HG02852 (cell line): ENCODE measurements at regions not wholly inside any gene's neighbourhood (a gene's known extent, or its start where the extent isn't known, plus 50 kb on each side); places are given as distances from the start of the nearest gene placed in this dataset.

Source experiments
- ATAC-seq: cut with Tn5 transposase; IDR thresholded peaks from one replicate; pipeline ENCODE4 v1.9.1; 2021; ENCODE audit warnings: mild to moderate bottlenecking, moderate library complexity; ENCODE audit not compliant: unreplicated experiment

- peak; percentile 43 for ATAC-seq
Measured at GRCh38 chr9:32698706-32699277, 63.3 kb upstream of the TAF1L start.

DNA sequence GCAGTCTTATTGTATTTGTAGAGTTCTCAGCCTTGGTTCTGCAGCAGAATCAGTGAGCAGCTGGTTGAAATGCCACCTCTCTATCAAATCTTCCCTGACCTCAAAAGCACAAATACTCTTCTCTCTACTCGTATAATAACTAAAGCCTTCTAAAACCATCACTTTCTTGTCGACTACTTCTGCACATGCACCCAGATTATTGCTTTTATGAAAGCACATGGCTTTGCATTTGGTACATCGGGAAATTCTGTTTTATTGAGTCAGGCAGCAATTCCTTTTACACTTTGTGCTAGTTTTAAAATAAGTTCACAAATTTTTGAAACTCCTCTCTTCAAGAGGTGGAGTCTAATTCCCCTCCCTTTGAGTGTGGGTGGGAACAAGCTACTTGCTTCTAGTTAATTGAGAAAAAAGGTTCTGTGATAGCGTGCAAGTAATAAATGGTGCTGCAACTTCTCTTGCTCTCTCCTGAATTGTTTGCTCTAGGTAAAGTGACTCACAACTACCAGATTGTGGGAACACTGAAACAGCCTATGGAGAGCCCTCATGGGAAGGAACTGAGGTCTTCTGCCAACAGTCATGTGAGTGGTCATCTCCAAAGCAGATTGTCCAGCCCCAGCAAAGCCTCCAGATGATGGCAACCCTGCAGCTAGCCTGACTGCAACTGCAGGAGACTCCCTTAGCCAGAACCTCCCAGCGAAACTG lies 66.0 kb upstream of the TAF1L start:
- ATAC-seq, result no peak

GRCh38 chr9:32703635-32704034 lies 68.2 kb upstream of the TAF1L start:
- ATAC-seq, result no peak

DNA sequence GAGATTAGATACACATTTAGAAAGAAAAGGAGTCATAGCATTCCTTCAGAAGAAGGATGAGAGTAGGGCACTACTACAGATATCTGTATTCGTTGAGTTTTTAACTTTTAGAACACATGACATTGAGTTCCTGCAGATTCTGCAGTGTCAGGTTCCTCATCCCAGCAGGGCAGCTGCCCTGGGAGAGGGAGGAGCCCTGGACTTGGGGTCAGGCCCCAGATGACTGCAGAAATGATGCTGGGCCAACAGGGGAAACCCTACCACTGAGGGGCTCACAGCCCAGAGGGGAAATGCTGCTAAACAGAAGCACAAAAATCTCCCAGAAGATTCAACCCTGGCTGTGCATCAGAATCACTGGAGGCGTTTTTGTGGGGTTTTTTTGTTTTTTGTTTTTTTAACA lies 68.9 kb upstream of the TAF1L start:
- ATAC-seq, result no peak

DNA sequence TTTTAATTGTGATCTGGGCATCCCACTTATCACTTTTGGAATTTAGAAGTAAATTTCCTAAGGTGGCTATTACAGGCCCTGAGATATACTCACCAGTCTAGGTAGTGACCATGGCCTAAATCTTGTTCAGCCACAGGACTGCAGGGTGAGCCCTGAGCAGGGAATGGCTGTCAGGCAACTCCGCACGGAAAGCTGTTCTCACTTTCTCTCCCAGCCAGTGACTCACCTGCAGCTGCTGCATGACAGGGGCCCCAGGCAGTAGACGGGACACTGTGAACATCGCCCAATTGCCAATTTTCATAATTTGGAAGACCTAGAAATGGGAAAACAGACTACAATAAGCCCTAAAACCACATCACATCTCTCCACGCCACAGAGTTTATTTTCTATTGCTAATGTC lies 69.6 kb upstream of the TAF1L start:
- ATAC-seq, result no peak

- ATAC-seq, result no peak
Measured at GRCh38 chr9:32706004-32706724, 70.7 kb upstream of the TAF1L start.

DNA sequence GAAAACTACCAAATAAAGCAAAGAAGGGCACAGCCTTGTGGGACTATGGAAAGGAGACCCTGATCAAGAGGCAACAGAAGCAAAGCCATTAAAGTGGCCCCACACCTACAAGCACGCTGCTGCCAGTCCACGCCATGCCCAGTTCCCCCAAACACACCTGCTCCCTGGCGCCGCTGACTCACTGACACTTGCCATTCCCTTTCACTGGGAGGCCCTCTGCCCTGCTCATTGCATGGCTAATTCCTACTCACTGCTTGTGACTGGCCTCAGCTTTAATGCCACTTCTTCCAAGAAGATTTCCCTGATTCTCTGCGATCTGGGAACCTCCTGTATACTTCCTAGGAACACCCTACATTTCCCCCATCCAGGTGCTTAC lies 71.2 kb upstream of the TAF1L start:
- ATAC-seq, result no peak

DNA sequence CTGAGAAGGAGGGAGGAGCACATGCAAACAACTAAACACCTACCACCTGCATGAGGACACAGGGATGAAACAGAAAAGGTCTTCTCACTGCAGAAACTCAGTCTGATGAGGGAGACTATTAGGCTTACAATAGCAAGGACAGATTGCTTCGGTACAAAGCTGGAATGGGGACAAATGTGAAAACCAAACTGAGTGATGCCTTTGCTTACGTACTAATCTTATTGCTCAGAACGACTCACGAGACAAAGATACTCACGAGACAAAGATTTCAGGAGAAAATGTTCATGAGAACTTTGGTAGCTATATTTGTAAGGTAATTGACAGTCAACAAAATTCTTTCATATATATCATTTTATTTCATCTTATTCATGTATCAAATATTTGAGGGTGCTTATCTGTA lies 71.9 kb upstream of the TAF1L start:
- no peak for ATAC-seq

GRCh38 chr9:32708480-32709150 lies 73.1 kb upstream of the TAF1L start:
- ATAC-seq, result no peak

DNA sequence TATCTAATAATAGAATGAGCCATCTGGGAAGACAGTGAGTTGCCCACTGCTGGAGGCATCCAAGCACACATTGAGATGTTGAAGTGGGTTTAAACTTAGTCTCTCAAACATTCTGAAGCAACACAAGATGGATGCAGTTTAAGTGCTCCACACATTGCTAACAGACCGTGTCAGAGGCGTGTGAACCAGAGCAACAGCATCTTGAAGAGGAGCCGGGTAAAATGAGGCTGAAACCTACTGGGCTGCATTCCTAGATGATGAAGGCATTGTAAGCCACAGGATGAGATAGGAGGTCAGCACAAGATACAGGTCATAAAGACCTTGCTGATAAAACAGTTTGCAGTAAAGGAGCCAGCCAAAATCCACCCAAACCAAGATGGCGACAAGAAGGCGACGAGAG lies 73.5 kb upstream of the TMEM215 start:
- ATAC-seq, result no peak

- ATAC-seq, result no peak
Measured at GRCh38 chr9:32716425-32716824, 66.9 kb upstream of the TMEM215 start.

GRCh38 chr9:32716955-32717543 lies 66.3 kb upstream of the TMEM215 start:
- no peak for ATAC-seq

DNA sequence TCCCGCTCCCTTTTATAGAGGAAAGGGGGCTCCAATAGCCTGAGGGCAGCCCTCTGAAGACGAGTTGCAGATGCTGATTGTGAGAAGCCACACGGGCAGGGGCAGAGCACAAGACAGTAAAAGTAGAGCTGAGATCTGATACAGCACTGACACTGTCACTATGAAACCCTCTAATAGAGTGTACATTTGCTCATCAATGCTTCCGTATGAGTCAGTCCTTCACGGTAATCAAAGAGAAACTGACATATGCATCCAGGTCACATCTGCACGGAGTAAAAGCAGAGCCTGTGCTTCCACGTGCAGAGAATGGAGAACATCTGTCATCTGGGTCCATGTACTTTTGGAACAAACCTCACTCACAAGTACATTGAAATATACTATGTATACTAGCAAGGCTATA lies 60.6 kb upstream of the TMEM215 start:
- ATAC-seq, result no peak

- no peak for ATAC-seq
Measured at GRCh38 chr9:32723789-32724325, 59.5 kb upstream of the TMEM215 start.

DNA sequence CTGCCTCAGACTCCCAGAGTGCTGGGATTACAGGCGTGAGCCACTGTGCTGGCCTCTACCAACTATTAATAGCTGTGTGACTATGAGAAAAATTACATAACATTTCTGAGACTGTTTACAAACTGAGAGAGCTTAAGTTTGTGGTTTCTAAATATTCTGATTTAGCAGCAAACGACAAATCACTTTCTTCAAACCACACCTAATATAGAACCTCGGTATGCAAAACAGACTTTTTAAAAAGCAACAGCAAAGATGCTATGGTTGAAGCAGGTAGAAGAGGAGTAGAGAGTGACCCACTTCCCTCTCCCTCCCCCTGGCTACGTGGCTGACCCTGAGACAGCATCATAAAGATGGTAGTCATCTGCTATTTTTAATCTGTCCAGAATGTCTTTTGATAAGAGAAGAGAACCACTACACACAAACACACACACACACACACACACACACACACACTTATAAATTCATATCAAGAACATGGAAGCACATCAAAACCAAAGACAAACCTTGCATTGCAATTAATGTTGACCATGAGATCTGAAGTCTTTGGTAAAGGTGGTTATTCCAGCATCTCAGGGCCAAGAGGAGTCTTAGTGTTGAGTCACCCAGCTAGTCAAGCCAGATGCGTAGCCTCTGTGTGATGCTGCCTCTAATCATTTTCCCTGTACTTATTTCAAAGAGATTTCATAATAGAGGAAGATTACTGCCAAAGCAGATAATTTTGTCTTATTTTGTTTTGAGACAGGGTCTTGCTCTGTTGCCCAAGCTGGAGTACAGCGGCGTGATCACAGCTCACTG lies 58.1 kb upstream of the TMEM215 start:
- ATAC-seq, result no peak

GRCh38 chr9:32728181-32728580 lies 55.2 kb upstream of the TMEM215 start:
- no peak for ATAC-seq
